Cardiac fibroblast (primary cell): ENCODE measurements at regions not wholly inside any gene's neighbourhood (a gene's known extent, or its start where the extent isn't known, plus 50 kb on each side); places are given as distances from the start of the nearest gene placed in this dataset.

Experiments
- DNase-seq, 2 donors: peaks; one replicate each; pipeline versions ENCODE4 v3.0.0 to v3.0.0-alpha.2; 2010; ENCODE audit warnings: low read depth in 2 of 2
- H3K4me3 ChIP-seq, 2 donors: replicated peaks in 1 of 2; 1 replicate in 1 of 2; 2 replicates in 1 of 2; pipeline ENCODE4 v1.5.1; 2011; ENCODE audit warnings: low read depth in 2 of 2, low read length in 2 of 2, mild to moderate bottlenecking in 2 of 2, moderate library complexity in 1 of 2
- CTCF ChIP-seq: IDR thresholded peaks from one replicate; pipeline ENCODE4 v1.5.1; 2011; ENCODE audit warnings: low read depth, mild to moderate bottlenecking, low read length, inconsistent platforms

DNA sequence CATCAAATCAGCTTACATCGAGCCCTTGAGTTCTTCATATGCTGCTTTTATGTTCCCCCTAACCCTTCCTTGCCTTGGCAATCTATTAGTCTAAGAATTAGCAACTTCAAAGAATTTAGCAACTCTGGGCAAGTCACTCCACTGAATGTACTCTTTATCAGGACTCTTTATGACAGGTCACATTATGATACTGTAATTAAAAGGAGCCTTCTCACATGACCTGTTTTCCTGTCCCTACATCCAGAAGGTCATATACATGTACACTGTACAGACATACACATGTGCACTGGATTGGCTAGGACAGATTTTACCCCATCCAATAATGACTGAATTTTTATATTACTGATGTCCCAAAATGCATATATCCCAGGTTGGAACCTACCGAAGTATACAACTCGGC lies 463.1 kb downstream of the SHQ1 start:
- no peak overlapping the region for H3K4me3 ChIP-seq
- DNase-seq = no peak
- TF ChIP-seq CTCF = no peak

GRCh38 chr3:72384602-72385001 lies 463.6 kb downstream of the SHQ1 start:
- TF ChIP-seq CTCF = no peak
- no peak for DNase-seq
- no peak overlapping the region for H3K4me3 ChIP-seq

GRCh38 chr3:72383883-72384282 lies 464.4 kb downstream of the SHQ1 start:
- DNase-seq = no peak

DNA sequence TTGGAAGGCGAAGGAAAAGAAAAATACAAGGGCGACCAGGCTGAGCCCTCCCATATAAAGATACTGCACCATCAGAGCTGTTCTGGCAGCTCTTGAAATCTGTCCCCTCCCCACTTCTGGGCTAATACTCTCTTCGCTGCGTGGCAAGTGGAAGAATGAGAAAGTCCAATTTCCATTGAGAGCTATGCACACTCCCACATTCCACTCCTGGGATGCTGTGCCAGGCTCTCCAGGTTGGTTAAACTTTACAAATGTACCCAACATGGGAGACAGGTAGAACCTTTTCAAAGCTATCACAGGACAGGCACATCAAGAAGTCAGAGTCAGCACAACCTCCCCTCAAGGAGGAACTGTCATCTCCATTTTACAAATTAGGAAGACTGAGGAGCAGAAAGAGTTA lies 465.0 kb downstream of the SHQ1 start:
- H3K4me3 ChIP-seq = no peak overlapping the region
- DNase-seq = no peak
- TF ChIP-seq CTCF = no peak

More at GRCh38 chr3:72383883-72384282, 464.4 kb downstream of the SHQ1 start:
- H3K4me3 ChIP-seq = no peak overlapping the region
- TF ChIP-seq CTCF = no peak

GRCh38 chr3:72382460-72382859 lies 465.8 kb downstream of the SHQ1 start:
- no peak overlapping the region for H3K4me3 ChIP-seq
- no peak for DNase-seq
- TF ChIP-seq CTCF = no peak

DNA sequence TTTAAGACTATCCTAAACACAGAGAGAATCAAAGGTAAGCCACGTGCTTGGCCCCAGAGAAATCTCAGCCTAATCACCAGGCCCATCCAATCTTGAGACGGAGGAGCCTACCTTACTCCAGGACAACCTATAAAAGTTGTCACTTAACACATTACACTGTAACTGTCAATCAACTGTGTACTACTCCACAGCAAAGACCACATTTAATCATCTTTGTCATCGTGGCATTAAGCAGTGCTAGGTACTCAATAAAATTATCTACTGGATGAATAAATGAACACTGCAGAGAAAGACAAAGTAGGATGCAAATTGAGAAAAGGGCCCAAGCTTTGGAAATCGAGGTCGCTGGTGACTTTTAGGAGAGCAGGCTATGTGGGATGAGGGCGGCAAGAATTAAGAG lies 466.7 kb downstream of the SHQ1 start:
- no peak for TF ChIP-seq CTCF
- no peak for DNase-seq

DNA sequence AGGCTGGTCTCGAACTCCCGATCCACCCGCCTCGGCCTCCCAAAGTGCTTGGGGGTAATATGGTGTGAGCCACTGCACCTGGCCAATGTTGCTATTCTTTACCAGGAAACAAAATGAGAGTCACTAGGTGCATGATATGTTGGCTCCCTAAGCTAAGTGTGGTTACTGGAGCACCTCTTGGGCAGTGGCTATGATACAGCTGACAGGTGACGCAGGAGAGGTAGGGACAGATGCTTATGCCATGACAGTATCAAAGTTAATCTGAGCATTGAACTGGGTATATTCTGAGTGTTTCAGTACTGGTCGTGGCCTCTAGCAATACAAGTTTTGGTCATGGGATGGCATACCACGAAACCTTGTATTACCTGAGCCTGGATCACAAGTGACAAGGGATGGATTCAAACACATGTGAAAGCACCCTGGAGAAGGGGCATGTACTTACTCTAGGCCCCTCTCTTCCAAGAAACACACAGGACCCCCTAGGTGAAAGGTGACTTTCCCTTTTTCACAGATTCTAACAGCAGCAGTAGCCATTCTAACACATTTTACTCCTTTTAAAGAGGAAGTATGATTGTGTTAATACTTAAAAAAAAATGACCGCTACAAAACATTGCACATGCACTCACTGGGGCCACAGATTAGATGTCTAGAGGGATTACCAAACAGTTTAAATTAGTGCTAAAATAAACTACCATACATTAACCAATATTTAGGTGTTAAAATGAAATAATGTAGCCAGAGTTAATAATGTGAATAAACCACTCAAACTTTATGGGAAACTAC lies 467.3 kb downstream of the SHQ1 start:
- no peak for TF ChIP-seq CTCF
- no peak for DNase-seq
- H3K4me3 ChIP-seq = no peak overlapping the region

More for the DNA sequence above, 466.7 kb downstream of the SHQ1 start:
- no peak overlapping the region for H3K4me3 ChIP-seq
